GM13977 (cell line): ENCODE measurements at regions not wholly inside any gene's neighbourhood (a gene's known extent, or its start where the extent isn't known, plus 50 kb on each side); places are given as distances from the start of the nearest gene placed in this dataset.
A peak's percentile ranks its signal among the peaks of the same experiment; 100 is the strongest.

Experiments used
- DNase-seq: peaks from one replicate; pipeline ENCODE4 v3.0.0; 2012; ENCODE audit warnings: low spot score
- CTCF ChIP-seq: IDR thresholded peaks from 2 replicates; pipeline ENCODE4 v1.5.1; 2012; ENCODE audit warnings: mild to moderate bottlenecking, control low read depth; ENCODE audit not compliant: insufficient read depth; ENCODE audit errors: extremely low read depth, missing control alignments
- in situ Hi-C: fragments of 300-500 bp; cut with MboI; formaldehyde crosslinking; loops from one replicate; pipeline ENCODE4 v1.12.0; 2022; ENCODE audit warnings: low sequenced_read_pairs, low pct_unique_long_range_greater_than_20kb, mixed read lengths, inconsistent platforms; ENCODE audit not compliant: unreplicated experiment

- no peak for DNase-seq
- TF ChIP-seq CTCF, result peak; percentile 27
- in situ Hi-C loops, result no loop called here
Measured at GRCh38 chr3:103794656-103795055, 1359.8 kb downstream of the ZPLD1 start.

- no peak for DNase-seq
- in situ Hi-C loops, result no loop called here
- TF ChIP-seq CTCF, result no peak
Measured at GRCh38 chr3:103796068-103796467, 1361.3 kb downstream of the ZPLD1 start.

- TF ChIP-seq CTCF, result no peak
- no peak for DNase-seq
- in situ Hi-C loops, result no loop called here
Measured at GRCh38 chr3:103803787-103804186, 1369.0 kb downstream of the ZPLD1 start.

GRCh38 chr3:103810167-103810566 is 1375.4 kb downstream of the ZPLD1 start:
- DNase-seq, result no peak
- TF ChIP-seq CTCF, result no peak
- in situ Hi-C loops, result no loop called here

- in situ Hi-C loops, result no loop called here
- no peak for TF ChIP-seq CTCF
- no peak for DNase-seq
Measured at GRCh38 chr3:103813955-103814354, 1379.1 kb downstream of the ZPLD1 start.

GRCh38 chr3:103818398-103818797 is 1383.6 kb downstream of the ZPLD1 start:
- DNase-seq, result no peak
- in situ Hi-C loops, result no loop called here
- no peak for TF ChIP-seq CTCF

GRCh38 chr3:103818800-103819199 is 1384.0 kb downstream of the ZPLD1 start:
- no peak for DNase-seq
- in situ Hi-C loops, result no loop called here
- no peak for TF ChIP-seq CTCF
